ENCODE measurements at regions not wholly inside any gene's neighbourhood (a gene's known extent, or its start where the extent isn't known, plus 50 kb on each side); places are given as distances from the start of the nearest gene placed in this dataset.

DNA sequence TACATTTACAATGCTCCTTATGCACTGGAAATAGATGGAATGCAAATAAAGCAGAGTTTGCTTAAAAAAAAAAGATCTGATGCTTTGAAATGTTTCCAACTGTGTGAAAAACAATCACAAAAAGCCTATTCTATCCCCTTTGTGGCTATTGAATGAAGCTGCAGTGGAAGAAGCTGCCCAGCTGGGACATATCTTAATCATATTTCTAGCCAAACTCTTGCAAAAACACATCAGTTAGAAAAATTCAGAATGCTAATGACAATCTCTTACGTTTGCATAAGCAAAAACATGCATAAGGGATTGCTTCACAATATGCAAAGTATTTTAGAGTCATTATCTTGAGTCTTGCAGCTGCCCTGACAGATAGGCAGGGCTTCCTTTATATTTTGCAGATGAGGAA is 526.4 kb upstream of the USP24 start:
- no peak for TF ChIP-seq FOXP2 (optimal IDR thresholded peaks at IDR 0.05; ENCODE audit: control extremely low read depth, extremely low read length, insufficient read depth)
- no peak for TF ChIP-seq POLR2AphosphoS5 (IDR thresholded peaks at IDR 0.05; ENCODE audit: borderline replicate concordance, low read depth, low read length)
